Stomach (tissue), 4 donors: ENCODE measurements at regions not wholly inside any gene's neighbourhood (a gene's known extent, or its start where the extent isn't known, plus 50 kb on each side); places are given as distances from the start of the nearest gene placed in this dataset.

Source experiments
- CTCF ChIP-seq, 7 experiments: fragments of 450-650 bp in 4 of 7; fragments of 200-600 bp in 3 of 7; sonication (generic) in 3 of 7; IDR thresholded peaks; one replicate each; pipeline ENCODE4 v1.5.1; 2016 to 2019; ENCODE audit warnings: antibody characterized with exemption in 7 of 7, control low read depth in 2 of 7, mild to moderate bottlenecking in 1 of 7
- POLR2A ChIP-seq, 4 donors: fragments of 450-650 bp; IDR thresholded peaks; one replicate each; pipeline ENCODE4 v1.6.1; 2016; ENCODE audit warnings: antibody characterized with exemption in 4 of 4, control low read depth in 2 of 4, mild to moderate bottlenecking in 1 of 4, moderate library complexity in 1 of 4
- POLR2AphosphoS5 ChIP-seq, 3 donors: sonication (generic); formaldehyde crosslinking; IDR thresholded peaks; one replicate each; pipeline ENCODE4 v1.6.1; 2016; ENCODE audit warnings: antibody characterized with exemption in 3 of 3

DNA sequence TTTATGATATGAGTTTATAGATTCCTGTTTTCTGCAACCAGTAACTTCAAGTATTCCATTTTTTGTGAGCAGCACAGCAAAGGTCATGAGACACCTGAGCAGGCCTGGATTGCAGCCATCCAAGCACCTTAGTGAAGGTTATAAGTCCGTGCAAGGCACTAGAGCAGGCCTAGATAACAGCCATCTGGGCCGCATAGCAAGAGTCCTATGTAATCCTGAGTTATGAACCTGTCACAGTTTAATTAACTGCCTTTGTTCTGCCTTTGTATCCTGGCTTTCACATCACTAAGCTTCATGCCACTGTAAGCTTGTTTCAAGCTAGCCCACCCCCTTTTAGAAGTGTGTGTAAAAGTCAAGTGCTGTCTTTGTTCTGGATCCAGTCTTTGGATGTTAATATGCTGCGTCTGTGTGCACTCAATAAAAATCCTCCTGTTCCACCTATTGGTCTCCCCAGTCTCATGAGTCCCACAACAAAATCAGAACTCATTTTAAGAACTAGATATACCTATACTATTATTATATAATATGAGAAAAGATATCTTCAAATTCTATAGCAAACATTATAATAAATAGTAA is 556.2 kb upstream of the CHRM3 start:
- TF ChIP-seq CTCF (IDR thresholded peaks at IDR 0.05): no peak
- TF ChIP-seq POLR2A (IDR thresholded peaks at IDR 0.05): no peak
- TF ChIP-seq POLR2AphosphoS5 (IDR thresholded peaks at IDR 0.05): no peak
